ENCODE measurements at regions not wholly inside any gene's neighbourhood (a gene's known extent, or its start where the extent isn't known, plus 50 kb on each side); places are given as distances from the start of the nearest gene placed in this dataset.

DNA sequence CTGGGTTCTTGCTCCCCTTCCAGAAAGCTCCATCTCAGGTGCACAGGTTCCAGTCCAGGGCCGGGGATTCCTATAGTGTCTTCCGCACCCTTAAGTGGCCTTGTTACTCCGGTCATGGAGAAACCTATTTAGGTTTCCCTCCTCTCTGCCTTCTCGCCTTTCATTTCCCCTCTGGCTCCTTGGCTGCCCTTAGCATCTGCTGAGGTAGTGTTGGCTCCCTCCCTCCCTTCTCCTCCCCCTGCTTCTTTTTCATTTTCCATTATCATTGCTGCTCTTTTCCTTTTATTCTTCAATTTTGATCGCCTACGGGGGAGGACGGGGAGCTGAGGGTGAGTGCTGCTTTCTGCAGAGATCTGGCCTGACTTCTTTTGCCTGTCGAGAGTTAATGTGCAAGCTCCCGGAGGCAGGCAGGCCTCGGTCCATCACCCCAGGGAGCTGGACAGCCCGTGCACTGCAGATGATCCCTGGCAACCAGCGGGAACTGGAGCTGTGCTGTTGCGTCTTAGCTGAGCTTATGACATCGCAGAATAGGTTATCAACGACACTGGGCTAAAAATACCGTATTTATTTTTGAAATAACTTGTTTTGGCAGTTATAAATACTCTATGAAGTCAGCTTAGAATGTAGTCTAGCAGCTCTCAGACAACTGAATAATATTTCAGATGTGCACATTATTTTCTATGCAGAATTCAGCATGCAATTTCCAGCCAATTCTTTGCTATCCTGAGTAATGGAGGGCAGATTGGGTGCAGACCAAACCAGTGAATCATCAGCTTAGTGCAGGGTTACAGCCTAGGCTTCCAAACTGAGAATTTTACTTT, 141.9 kb downstream of the SLC4A3 start:
- DNase-seq (ENCODE audit: low spot score): no peak

DNA sequence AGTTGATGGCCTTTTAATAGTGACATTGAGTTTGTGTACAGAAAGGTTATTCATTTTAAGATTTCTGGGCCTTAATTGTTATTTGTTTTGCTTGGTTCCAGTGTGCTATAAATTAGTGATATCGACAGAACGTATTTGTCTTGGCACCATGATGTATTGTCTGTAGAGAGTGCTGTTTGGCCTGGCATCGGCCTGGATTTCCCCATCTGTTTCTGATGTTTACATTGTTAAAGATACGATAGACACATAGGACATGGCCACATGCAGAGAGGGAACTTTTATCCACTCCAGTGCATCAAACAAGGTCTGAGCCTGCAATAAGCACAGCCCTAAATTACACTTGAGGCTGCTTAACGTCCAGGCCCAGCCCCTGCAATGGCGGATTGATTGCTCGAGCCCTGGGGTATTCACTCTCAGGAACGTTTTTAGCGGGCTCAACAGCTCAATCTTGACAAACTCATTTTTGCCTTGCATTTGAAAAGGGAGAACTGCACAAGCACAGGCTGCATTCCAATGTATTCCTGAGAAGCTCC, 144.7 kb downstream of the SLC4A3 start:
- DNase-seq (ENCODE audit: low spot score): no peak

DNA sequence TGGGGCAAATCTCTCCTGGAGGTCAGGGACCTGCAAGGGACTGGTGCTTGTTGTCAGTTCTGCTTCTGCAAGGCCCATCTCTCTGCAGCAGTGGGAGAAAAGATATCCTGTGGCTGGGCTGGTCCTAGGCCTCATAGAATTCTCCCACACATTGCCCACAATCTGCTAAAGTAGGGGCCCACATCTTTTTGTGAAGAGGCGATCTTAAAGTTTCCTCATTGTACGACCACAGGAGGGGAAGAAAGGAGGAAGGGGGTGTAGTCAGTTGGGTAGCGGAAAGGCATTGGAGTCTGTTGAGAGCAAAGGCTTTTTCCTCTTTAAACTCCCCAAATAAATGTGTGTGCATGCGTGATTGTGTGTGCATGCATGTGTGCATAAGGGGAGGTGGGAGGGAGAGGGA, 145.3 kb downstream of the SLC4A3 start:
- DNase-seq (ENCODE audit: low spot score): no peak

DNA sequence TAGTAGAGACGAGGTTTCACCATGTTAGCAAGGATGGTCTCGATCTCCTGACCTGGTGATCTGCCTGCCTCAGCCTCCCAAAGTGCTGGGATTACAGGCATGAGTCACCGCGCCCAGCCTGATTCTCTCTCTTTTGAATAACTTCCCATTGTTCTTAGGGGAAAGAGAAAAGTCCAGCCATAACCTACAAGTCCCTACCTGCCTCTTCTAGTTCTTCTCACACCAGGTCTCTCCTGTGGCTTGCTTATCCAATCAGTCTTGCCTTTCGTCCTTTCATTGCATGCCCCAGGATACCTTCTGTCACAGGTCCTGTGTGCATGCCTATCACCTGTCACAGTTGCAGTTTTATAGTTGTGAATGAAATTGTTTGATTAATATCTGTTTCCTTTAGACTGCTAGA, 148.1 kb downstream of the SLC4A3 start:
- DNase-seq (ENCODE audit: low spot score): no peak

DNA sequence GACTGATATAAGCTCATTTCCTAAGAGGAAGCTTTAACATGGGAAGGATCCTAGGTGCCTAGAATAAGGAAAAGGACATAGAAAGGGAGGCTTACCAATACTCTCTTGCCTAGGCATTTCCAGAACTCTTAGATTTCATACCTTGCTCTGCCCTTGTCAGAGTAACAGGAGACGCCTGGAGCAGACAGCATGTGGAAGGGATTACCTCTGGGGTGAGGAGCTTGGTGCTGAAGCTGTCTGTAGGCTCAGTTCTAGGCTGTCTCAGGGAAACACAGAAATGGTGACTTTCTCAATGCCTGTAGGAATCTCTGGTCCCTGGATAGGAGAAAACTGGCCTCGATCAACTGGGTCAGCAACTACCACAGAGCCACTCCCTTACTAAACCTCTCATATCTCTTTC, 150.0 kb downstream of the SLC4A3 start:
- no peak for DNase-seq (ENCODE audit: low spot score)

DNA sequence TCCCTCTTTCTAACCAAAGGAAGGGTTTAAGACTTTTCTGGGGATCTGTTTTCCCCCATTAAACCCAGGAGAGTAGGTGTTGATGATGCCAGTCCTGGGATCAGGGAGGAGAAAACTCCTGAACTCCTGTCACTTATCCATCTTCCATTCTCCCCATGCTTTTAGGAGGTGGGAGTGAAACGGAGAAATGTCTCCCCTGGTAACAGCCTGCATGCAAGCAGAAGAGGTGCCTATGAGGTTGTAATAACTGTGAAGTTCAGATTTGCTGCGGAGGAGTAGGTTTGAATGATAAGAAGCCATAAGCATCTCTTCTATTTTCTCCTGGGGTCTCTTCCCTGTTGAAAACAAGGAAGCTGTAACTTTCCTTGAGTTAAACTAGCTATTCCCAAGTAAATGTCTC, 150.8 kb downstream of the SLC4A3 start:
- DNase-seq (ENCODE audit: low spot score): no peak

DNA sequence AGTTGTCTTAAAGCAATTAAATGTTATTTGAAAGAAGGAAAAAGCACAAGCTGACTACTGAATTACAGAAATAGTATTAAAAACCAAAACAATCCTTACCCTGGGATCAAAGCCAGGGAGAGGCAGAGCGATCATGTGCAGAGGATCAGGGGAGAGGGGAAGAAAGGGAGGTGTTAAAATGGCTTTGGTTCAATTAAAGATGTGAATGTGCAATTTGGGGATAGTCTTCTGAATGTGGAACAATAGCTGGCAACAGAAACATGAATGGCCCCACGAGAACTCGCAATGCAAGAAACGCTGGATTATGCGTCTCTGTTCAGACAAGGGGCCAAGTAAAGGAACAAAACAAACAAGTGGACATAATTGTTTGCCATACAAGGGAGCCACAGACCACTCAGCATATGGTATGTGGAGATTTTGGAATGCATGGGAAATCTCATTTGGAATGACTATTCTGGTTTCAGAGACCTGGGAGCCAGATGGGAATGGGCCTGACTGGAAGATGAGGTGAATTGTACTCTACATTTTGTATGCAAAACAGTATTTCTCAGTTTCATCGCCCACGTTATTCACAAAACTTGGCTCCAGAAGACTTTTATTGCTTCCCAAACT, 155.4 kb downstream of the SLC4A3 start:
- DNase-seq (ENCODE audit: low spot score): no peak

DNA sequence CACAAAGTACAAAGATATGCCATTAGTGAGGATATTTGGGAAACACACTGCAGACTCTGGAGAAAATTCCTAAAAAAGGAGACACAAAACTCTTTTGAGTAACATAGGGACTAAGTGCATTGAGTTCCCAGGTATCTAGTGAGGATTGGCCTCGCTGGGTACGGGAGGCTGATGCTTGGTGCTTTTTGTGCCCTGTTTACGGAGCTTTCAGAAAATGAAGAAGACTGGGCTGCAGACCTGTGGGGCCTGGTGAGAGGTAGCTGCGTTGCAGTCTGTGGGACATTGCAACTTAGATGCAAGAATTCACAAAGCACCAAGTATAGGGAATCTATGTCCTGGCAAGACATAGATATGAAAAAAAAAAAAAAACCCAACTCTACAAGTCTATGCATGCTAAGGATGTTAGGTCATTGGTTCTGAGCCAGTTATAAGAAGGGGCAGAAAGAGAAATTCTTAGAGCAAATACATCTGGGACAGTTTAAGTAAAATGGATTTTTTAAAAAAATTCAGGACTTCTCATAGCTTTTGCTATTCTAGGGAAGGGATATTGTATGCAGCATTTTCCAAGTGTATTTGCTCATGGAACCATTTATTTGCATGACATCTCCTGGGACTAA, 156.0 kb downstream of the SLC4A3 start:
- no peak for DNase-seq (ENCODE audit: low spot score)

DNA sequence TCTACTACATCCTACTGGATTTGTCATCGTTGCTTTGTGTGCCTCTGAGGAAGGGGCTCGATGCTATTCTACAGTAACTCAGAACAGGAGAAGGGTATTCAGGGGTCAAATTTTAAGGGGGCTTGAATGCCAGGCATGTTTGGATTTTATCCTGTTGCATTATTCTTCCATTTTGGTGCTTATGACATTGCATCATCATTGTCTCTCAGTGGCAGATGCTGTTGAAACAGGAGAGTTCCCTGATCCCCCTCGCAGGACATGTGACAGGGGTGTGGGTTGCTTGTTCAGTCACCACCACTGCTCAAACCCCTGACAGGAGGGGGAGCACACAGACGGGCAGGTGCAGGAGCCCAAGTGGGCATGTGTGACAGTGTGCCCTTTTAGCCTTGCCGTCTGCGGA, 156.7 kb downstream of the SLC4A3 start:
- no peak for DNase-seq (ENCODE audit: low spot score)

DNA sequence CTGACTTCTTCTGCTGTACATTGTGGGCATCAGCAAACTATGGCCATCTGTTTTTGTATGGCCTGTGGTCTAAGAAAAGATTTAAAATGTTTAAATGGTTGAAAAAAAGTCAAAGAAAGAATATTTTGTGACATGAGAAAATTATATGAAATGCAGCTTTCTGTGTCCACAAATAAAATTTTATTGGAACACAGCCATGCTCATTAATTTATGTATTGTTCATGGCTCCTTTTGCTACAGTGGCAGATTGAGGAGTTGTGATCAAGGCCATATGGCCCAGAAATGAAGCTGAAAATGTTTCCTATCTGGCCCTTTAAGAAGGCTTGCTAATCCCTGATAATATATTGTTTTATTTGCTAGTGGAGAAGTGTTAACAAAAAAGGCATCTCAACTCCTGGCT, 162.0 kb downstream of the SLC4A3 start:
- no peak for DNase-seq (ENCODE audit: low spot score)

DNA sequence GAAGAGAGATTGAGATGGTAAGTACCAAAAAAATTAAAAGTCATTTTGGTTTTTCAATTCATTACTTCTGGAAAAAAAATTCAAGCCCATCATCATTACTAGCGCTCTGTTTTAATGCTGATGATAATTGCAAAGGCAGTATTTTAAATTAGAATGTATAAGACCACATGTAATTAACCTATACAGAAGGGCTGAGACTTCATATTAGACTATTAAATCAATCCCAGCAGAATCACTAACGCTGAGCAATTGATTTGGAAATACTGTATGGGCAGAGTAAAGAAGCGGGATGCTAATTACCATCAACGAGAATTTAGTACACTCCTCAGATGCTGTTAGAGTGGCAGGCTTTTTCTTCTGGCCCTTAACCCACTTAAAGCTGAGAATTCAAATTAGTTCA, 165.0 kb downstream of the SLC4A3 start:
- no peak for DNase-seq (ENCODE audit: low spot score)

DNA sequence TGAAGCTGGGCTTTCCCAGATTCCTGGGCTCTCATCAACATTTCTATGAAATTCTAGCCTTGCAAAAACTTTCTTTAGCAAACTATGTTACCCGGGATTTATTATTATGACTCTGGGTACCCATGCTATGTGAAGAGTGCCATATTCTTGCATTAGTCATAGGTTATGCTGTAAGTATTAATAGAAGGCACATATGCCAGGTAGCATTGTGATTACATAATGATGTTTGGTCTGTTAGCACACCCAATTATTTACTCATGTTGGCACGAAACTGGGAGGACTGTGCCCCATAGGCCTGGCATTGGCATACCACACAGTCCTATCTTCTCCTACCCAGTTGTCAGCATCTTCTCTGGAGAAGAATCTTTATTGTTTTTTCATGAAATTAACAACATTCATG, 171.0 kb downstream of the SLC4A3 start:
- DNase-seq (ENCODE audit: low spot score): no peak

DNA sequence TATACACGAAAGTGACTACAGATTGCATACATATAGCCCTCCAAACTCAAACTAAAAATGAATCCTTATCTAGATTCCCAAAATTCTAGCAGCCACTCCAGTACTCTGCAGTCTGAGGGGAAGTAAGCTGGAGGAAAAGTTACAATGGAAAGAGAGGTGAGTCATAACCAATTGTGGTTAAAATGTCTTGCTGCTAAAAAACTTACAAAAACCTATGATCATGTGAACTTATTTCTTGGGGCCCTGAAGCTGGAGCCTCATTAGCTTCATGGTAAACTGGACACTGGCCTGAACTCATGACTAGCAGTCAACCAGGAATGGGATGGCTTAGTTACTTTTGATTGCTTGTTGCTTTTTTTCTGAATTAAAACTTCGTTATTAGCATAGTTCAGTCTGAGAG, 175.9 kb downstream of the SLC4A3 start:
- DNase-seq (ENCODE audit: low spot score): peak; percentile 8

DNA sequence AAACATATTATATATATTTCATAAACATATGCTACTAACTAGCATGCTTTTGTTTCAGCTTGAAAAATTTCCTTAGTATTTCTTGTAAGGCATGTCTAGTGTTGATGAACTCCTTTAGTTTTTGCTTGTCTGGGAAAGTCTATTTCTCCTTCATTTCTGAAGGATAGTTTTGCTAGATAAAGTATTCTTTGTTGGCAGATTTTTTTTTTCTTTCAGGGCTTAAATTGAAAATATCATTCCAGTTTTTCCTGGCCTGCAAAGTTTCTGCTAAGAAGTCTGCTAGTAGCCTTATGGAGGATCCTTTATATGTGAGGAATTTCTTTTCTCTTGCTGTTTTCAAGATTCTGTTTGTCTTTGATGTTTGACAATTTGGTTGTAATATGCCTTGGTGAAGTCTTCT, 183.5 kb downstream of the SLC4A3 start:
- DNase-seq (ENCODE audit: low spot score): no peak

DNA sequence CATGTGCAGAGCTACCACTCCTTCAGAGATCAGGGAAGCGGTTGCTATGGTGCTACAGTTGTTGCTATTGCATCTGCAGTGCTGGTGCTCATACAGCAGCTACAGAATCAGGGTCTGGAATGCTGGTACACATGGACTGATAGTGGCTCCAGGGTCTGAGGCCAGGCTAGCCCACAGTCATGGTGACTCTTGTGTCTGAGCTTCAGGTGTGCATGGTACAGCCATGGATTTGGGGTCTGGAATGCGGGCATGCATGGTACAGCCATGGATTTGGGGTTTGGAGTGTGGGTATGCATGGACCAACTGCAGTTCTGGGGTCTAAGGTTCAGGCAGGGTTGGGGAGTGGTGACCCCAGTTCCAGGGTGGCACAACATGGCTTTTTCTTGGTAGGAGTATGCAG, 185.2 kb downstream of the SLC4A3 start:
- no peak for DNase-seq (ENCODE audit: low spot score)

DNA sequence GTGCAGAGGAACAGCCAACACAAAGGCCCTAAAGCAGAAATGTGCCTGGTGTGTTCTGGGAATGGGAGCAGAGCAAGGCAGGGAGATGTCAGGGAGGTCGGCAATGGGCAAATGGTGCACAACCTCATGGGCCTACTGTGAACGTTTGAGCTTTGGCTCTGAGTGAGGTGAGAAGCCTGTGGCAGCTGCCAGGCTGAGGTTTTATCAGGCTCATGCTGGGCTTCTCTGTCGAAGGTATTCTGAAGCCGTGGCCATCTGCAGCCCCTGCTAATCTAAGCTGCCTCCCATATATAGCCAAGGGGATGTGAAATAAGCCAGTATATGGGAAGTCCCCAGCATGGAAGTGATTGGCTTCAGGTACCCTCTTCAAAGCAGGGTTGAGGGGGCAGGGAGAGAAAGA, 193.3 kb downstream of the SLC4A3 start:
- no peak for DNase-seq (ENCODE audit: low spot score)

DNA sequence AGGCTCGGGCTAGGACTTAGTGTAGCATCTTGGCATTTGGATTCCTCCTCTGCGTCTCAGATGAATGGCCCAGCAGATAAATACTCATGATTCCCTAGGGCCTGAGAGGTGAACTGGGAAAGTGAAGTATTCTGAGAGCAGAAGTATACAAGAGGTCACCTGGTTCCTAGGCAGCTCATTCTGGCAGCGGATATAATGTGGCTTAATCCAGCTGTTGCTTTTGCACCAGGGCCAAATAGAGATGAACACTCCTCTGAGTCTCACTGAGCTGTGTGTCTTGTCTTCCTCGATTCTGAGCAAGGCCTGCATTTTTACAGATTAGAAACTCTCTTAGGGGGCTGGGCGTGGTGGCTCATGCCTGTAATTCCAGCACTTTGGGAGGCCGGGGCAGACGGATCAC, 196.1 kb downstream of the SLC4A3 start:
- no peak for DNase-seq (ENCODE audit: low spot score)

DNA sequence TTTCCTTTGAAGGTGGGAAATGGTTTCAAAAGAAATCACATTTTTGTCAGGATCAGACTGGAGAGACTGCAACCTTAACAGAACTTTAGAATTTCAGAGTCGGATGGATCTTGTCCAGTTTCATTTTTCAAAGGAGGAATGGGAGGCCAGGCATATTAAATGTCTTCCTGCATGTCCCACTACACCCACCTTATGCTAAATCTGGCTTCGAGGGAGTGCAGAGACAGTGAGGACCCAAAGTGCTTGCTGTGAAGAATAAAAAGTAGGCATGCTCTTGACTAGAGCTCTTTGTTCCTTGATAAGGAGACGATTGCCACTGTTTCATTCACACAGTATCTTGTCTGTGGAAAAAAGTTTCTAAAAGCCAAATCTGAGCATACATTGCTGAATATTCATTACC, 197.6 kb downstream of the SLC4A3 start:
- no peak for DNase-seq (ENCODE audit: low spot score)

DNA sequence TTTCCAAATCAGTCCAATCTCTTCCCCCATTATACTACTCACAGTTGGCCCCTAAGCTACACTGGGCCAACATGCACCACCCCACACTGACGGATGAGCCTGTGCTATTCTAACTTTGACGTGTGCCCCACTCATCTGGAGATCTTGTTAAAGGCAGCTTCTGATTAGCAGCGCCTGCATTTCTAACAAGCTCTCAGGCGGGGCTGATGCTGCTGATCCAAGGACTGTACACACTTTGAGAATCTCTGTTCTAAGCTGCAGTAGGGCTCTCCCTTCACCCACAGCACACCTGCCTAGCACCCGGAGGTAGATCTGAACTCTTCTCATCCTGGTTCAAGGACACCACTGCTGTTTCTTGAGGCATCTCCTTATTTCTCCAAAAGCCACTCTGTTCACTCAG, 200.7 kb downstream of the SLC4A3 start:
- no peak for DNase-seq (ENCODE audit: low spot score)

DNA sequence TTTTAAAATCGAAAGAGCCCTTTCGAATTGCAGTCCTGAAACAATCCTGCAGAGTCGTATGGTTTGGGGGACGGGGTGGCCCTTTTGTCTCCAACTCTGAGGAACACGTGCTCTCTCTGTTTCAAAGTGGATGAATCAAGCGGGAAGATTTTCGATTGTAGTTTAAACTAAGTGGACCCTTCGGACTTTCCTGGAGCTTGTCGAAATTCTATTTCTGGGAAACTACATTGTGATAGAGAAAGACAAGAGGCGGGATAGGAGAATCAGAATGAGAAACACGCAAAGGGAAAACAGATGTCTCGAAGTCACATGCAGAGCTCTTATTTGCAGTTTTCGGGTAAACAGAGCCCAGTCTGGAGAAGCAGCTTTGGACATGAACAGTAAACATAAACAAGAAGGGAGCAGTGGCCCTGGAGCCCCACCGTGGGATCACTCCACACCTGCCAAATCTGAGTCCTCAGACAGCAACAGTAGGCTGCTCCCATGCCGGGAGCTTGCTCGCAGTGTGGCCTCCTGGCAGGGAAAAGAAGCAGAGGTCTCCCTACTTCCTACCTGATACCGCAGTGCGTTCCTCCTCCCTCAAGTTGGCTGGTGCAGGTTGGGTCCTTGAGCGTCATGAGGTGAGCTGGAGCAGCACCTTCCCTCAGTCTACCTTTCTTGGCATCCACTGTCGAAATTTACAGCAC, 202.4 kb downstream of the SLC4A3 start:
- no peak for DNase-seq (ENCODE audit: low spot score)

DNA sequence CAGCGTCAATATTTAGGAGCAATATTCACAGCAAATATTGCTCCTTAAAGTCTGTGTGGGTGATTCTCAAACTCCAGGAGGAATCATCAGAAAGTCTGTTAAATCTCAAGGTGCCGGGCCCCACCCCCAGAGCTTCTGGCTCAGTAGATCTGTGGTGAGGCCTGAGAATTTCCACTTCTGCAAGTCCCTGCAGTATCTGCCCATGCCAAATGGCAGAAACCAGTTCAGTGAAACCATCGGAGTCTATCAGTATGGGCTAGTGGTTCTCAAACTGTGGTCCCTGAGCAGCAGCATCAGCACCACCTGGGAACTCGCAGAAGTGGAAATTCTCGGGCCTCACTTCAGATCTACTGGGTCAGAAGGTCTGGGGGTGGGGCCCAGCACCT, 202.9 kb downstream of the SLC4A3 start:
- DNase-seq (ENCODE audit: low spot score): no peak

DNA sequence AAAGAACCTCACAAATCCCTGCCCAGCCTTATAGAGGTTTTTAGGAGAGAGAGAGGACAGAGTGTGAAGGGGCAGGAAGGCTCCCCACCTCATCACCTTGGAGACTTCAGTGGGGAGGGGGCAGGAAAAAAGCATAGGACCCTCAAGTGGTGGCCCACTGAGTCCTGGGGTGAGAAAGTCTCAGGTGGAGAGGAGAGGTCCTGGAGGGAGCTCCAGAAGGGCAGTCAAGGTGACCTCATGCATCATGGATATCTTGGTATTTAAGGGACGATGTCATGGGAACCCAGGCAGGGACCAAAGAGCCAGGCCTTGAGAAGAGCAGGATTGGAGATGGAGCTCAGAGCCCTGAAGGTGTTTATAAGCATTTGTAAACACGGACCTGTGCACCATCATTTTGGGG, 204.5 kb downstream of the SLC4A3 start:
- DNase-seq (ENCODE audit: low spot score): no peak

DNA sequence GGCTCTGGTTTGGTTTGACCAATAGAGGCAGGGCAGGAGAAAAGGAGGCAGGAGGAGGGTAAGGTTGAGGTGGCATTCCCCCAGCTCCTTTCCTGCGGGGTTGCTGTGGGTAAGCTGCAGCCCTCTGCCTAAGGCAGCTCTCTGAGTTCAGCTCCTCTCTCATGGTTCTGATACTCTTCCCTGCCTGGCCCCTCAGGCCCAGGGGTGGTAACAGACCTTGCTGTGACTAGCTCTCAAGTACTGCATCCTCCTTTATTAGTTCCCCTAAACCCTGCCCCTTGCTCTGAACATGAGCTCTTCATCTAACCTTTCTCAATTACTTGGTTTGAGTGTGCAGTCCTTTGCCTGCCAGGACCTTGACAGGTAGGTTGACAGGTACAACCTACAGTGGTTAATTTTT, 205.5 kb downstream of the SLC4A3 start:
- no peak for DNase-seq (ENCODE audit: low spot score)

Measured in AG08396 (cell line).